CD4-positive, alpha-beta T cell (primary cell): ENCODE measurements at regions not wholly inside any gene's neighbourhood (a gene's known extent, or its start where the extent isn't known, plus 50 kb on each side); places are given as distances from the start of the nearest gene placed in this dataset.

ENCODE experiments used
- ATAC-seq: fragments of 200-7000 bp; cut with Tn5 transposase; one replicate; pipeline ENCODE4 v1.10.0; 2022; ENCODE audit warnings: mild to moderate bottlenecking; ENCODE audit not compliant: poor library complexity
- CTCF ChIA-PET: fragments of 350-600 bp; sonication (Branson Sonifier 250); formaldehyde crosslinking; loops from one replicate; lab custom pipeline; 2021; ENCODE audit warnings: antibody characterized with exemption, inconsistent platforms; lab: Charles Lee
- POLR2A ChIA-PET: fragments of 350-600 bp; sonication (Branson Sonifier 250); formaldehyde crosslinking; loops from one replicate; lab custom pipeline; 2021; ENCODE audit warnings: antibody characterized with exemption, inconsistent platforms; lab: Charles Lee
- DNase-seq, 14 experiments: peaks; one replicate each; pipeline ENCODE4 v3.0.0-alpha.2; 2013 to 2020; ENCODE audit warnings: mixed read lengths in 2 of 14
- H3K27ac ChIP-seq, 2 donors: one replicate each; pipeline versions ENCODE4 v1.5.1 to v1.7.0; 2013; ENCODE audit warnings: low read length in 2 of 2, low read depth in 1 of 2, mild to moderate bottlenecking in 1 of 2
- H3K27me3 ChIP-seq, 2 experiments: 1 replicate in 1 of 2; 2 replicates in 1 of 2; pipeline versions ENCODE4 v1.6.1 to v1.7.0; 2013; ENCODE audit warnings: low read length in 2 of 2, control low read depth in 1 of 2, mild to moderate bottlenecking in 1 of 2, moderate library complexity in 1 of 2; ENCODE audit not compliant: insufficient read depth in 2 of 2, control insufficient read depth in 1 of 2
- H3K36me3 ChIP-seq: one replicate; pipeline ENCODE4 v1.6.1; 2013; ENCODE audit warnings: low read length, control low read depth; ENCODE audit not compliant: insufficient read depth
- H3K4me1 ChIP-seq: one replicate; pipeline ENCODE4 v1.6.1; 2013; ENCODE audit warnings: low read length, control low read depth; ENCODE audit not compliant: insufficient read depth
- H3K4me3 ChIP-seq: one replicate; pipeline ENCODE4 v1.5.1; 2013; ENCODE audit warnings: mild to moderate bottlenecking, low read length, moderate library complexity
- H3K9me3 ChIP-seq, 2 experiments: 1 replicate in 1 of 2; 2 replicates in 1 of 2; pipeline versions ENCODE4 v1.6.1 to v1.7.0; 2013; ENCODE audit warnings: low read length in 2 of 2, mild to moderate bottlenecking in 2 of 2, control low read depth in 1 of 2, moderate library complexity in 1 of 2; ENCODE audit not compliant: control insufficient read depth in 1 of 2, insufficient read depth in 1 of 2
- H3K27ac Mint-ChIP-seq: one replicate; pipeline ENCODE4 v1.8.0; 2020; ENCODE audit warnings: mixed read lengths
- H3K27me3 Mint-ChIP-seq: one replicate; pipeline ENCODE4 v1.8.0; 2021; ENCODE audit warnings: mixed read lengths
- H3K36me3 Mint-ChIP-seq: one replicate; pipeline ENCODE4 v1.8.0; 2021; ENCODE audit warnings: low read depth, mixed read lengths
- H3K4me1 Mint-ChIP-seq: one replicate; pipeline ENCODE4 v1.8.0; 2021; ENCODE audit warnings: low read depth, mixed read lengths
- H3K4me3 Mint-ChIP-seq: one replicate; pipeline ENCODE4 v1.8.0; 2020; ENCODE audit warnings: mild to moderate bottlenecking, mixed read lengths
- H3K9me3 Mint-ChIP-seq: one replicate; pipeline ENCODE4 v1.8.0; 2020; ENCODE audit warnings: mixed read lengths
- intact Hi-C, 2 experiments: fragments of 100-400 bp; cut with DNase I in 1 of 2; cut with micrococcal nuclease in 1 of 2; formaldehyde crosslinking; loops; one replicate each; pipeline versions ENCODE4 v1.15.1 to v1.9.0; 2023 to 2025; cut with DNase I, micrococcal nuclease
- TF ChIP-seq, protein P1 (sequence below): fragments of 200-600 bp; IDR thresholded peaks from one replicate; pipeline ENCODE4 v1.8.0; 2022; ENCODE audit warnings: antibody characterized with exemption, mild to moderate bottlenecking

DNA sequence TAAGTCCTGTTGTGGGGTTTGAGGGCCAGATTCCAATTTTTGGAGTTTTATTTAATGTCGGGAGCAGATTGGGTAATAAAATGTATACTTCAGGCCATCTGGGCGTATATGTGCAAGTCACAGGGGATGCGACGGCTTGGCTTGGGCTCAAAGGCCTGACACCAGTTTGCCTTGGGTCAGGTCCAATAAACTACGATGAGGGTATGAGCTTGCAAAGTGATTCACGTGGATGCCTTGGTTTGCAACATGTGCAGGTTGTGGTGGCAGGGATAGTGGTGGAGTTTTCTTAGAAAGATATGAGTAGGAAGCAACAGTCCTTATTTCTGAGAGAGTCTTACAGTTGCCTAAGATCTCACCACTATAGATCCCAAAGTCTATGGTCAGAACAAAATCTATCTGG is 157.0 kb upstream of the CDH11 start:
- Histone ChIP-seq H3K27me3 (no peaks in the 10 kb centered on the region), H3K4me3 (no peak overlapping the region), H3K27ac (no peak overlapping the region), H3K4me1 (no peaks in the 10 kb centered on the region), H3K9me3 (peaks cover 0 to 9% of the 10 kb centered on the region in 2 experiments), H3K36me3 (no peaks in the 10 kb centered on the region)
- Mint-ChIP-seq H3K36me3 (no peaks in the 10 kb centered on the region), H3K4me1 (no peaks in the 10 kb centered on the region), H3K9me3 (peaks cover 4% of the 10 kb centered on the region), H3K27ac (no peak overlapping the region), H3K27me3 (no peaks in the 10 kb centered on the region), H3K4me3 (no peak overlapping the region)
- TF ChIP-seq, protein P1, sequence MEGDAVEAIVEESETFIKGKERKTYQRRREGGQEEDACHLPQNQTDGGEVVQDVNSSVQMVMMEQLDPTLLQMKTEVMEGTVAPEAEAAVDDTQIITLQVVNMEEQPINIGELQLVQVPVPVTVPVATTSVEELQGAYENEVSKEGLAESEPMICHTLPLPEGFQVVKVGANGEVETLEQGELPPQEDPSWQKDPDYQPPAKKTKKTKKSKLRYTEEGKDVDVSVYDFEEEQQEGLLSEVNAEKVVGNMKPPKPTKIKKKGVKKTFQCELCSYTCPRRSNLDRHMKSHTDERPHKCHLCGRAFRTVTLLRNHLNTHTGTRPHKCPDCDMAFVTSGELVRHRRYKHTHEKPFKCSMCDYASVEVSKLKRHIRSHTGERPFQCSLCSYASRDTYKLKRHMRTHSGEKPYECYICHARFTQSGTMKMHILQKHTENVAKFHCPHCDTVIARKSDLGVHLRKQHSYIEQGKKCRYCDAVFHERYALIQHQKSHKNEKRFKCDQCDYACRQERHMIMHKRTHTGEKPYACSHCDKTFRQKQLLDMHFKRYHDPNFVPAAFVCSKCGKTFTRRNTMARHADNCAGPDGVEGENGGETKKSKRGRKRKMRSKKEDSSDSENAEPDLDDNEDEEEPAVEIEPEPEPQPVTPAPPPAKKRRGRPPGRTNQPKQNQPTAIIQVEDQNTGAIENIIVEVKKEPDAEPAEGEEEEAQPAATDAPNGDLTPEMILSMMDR, result no peak
- DNase-seq (no peak), ATAC-seq (no peak)
- CTCF ChIA-PET, result no interaction called here
- intact Hi-C loops, result no loop called here
- POLR2A ChIA-PET, result no interaction called here

DNA sequence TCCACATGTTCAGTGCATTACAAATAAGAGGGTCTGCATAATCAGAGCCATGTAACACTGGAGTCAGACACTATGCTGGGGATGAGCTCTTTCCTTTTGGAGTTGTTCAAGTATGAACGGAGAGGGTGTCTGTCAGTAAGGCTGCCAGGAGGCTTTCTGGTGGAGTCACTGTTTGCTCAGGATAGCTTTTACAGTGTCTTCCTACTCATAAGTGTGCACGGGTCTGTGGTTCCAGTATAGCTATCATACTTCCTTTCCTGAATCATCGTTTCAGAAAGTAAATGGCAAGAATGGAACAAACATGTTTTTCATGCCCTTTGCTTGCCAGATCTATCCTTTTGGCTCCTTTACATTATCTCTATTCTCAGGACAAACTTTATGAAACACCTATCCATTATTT is 152.7 kb upstream of the CDH11 start:
- no peaks in the 10 kb centered on the region for H3K27me3 ChIP-seq
- Mint-ChIP-seq H3K36me3 (no peaks in the 10 kb centered on the region), H3K4me3 (no peak overlapping the region), H3K27ac (no peak overlapping the region), H3K4me1 (no peaks in the 10 kb centered on the region), H3K27me3 (no peaks in the 10 kb centered on the region), H3K9me3 (peaks cover 4% of the 10 kb centered on the region)
- no peaks in the 10 kb centered on the region for H3K9me3 ChIP-seq
- TF ChIP-seq, protein P1, result no peak
- H3K27ac ChIP-seq, result no peak overlapping the region
- no peak overlapping the region for H3K4me3 ChIP-seq
- ChIA-PET POLR2A (no interaction called here), CTCF (no interaction called here)
- no peaks in the 10 kb centered on the region for H3K36me3 ChIP-seq
- intact Hi-C loops, result no loop called here
- ATAC-seq (no peak), DNase-seq (no peak)
- H3K4me1 ChIP-seq, result no peaks in the 10 kb centered on the region

DNA sequence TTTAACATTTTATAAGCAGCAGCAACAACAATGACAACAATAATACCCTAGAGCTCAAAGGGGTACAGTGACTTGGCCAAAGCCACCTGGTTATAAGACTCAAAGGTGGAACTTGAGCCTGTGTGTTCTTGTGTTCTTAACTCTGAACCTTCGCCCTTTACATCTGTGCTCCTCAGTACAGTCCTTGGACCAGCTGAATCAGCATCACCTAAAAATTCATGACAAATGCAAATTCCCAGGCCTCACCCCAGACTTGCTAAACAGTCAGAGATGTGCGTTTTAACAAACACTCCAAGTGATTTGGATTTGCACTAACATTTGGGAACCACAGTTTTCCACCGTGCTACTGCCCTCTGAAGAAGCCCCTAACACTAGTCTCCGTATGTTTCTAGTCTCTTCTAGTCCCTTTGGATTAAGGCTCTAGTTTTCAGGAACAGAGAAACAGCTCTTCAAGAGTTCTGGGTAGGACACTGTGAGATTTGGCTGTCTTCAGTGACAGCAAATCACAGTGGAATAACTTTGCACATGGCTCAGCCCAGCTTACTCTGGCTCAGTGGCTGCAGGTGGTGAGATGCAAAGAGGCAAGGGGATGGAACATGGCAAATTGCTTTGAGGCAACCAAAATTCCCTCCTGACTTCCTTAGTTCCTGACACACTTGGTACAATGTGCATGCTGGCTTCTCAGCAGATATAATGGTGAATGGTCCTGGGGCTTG is 151.0 kb upstream of the CDH11 start:
- TF ChIP-seq, protein P1, result no peak
- no peaks in the 10 kb centered on the region for H3K9me3 ChIP-seq
- peaks cover 2% of the 10 kb centered on the region for H3K9me3 Mint-ChIP-seq
- H3K27ac ChIP-seq, result no peak overlapping the region
- CTCF ChIA-PET, result no interaction called here
- intact Hi-C loops, result no loop called here
- ATAC-seq (no peak), DNase-seq (no peak)
- no peaks in the 10 kb centered on the region for H3K36me3 Mint-ChIP-seq
- H3K27ac Mint-ChIP-seq, result no peak overlapping the region
- POLR2A ChIA-PET, result no interaction called here
- no peak overlapping the region for H3K4me3 Mint-ChIP-seq
- H3K36me3 ChIP-seq, result no peaks in the 10 kb centered on the region
- H3K27me3 Mint-ChIP-seq, result no peaks in the 10 kb centered on the region
- no peak overlapping the region for H3K4me3 ChIP-seq
- no peaks in the 10 kb centered on the region for H3K4me1 ChIP-seq
- H3K27me3 ChIP-seq, result no peaks in the 10 kb centered on the region
- no peaks in the 10 kb centered on the region for H3K4me1 Mint-ChIP-seq
